ENCODE measurements at regions not wholly inside any gene's neighbourhood (a gene's known extent, or its start where the extent isn't known, plus 50 kb on each side); places are given as distances from the start of the nearest gene placed in this dataset.
A peak's percentile ranks its signal among the peaks of the same experiment; 100 is the strongest.

DNA sequence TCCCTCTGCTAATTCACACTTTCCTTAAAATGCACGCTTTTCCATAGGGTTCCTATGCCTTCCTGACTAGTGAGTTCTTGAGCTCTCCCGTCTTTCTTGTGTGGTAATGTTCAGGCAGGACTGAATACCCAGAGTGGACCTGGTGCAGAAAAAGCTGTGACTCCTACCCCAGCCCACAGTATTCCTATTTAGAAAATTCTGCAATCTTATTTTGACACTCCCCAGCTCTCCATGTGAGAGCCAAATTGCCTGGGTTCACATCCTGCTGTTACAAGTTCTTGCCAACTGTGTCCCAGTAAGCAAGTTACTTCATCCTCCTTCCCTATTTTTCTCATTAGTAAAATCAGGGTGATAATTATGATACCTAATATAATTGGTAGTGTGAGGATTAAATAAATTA, 290.8 kb upstream of the SLCO3A1 start:
- no peak for DNase-seq

DNA sequence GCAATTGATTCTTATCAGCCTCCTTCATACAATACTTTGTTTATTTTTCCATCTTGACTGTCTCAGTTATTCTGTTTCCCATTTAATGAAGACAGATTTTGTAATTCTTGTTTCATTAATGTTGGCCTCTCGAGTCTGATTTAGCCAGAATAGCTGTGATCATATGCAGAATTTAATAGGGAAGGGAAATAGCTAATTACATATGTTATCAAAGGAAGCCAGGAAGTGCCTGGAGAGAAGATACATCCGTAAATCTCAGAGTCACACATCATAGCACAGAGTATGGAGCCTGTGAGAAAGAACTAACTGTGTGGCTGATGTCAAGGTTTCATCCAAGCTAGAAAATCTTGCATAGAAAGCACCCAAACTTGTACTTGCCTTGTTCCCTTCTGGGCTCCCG, 288.9 kb upstream of the SLCO3A1 start:
- DNase-seq = no peak

DNA sequence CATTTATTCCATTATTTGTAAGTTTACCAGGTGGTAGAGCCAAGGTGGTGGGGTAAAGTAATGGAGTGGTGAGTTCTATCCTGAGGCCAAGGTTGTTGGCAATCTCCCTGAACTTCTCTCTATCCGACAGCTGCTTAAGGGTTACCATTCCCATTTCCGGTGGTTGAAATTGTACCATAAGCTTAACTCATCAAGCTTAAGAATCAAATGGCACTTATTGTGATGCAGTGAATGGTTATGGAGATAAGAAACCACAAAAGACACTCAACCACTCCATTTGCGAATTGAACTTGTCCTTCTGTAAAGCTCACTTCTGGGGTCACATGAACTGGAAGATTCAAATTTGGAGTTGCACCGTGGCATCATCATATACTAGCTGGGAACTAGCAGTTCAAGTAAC, 287.4 kb upstream of the SLCO3A1 start:
- DNase-seq = no peak

DNA sequence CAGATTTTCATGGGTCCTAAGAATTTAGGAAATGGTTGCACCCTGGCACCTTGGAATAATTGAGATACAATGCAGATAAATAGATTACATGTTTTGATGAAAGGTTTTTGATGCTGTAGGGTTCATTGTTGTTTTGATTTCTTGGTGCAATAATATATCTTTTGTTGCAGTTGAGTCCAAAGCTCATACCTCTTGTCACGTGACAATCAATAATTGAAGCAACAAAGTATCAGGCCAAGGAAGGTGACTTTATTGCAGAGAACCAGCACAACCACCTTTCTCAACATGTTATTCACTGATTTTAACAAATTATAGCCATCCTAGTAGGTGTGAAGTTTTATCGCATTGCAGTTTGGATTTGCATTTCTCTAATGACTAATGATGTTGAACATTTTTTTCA, 285.5 kb upstream of the SLCO3A1 start:
- no peak for DNase-seq

DNA sequence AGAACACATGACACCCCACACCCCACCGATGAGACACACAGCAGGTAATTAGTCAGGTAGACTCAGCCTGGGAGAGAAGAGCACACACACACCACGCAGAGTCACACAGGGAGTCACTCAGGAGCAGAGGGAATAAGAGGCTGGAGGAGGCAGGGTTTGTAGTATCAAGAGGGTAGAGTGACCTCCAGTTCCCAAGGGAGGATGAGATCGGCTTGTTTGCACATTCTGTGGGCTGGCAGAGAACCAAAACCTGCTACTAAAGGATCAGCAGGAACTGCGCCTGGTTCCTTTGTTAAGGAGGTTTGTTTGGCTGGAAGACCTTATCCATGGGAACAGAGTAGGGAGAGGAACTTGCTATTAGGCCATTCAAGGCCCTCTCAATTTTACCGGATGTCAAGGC, 281.4 kb upstream of the SLCO3A1 start:
- no peak for DNase-seq

DNA sequence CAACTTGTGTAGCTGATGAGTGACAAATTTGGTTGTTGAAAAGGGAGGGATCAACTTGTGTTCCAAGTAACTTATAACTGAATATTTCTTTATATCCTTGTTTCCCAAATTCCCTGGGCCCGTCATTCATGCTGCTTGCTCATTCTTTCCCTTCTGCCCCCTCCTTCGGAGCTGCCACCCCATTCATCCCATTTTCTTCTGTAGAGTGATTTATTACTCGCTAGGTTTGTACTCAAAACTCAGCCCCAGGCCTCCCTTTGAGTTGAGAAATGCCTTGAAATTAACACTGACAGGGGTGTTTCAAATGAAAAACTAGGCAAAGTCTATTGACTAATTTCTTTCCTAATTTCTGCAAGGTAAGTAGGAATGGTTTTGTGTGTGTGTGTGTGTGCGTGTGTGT, 277.4 kb upstream of the SLCO3A1 start:
- no peak for DNase-seq

DNA sequence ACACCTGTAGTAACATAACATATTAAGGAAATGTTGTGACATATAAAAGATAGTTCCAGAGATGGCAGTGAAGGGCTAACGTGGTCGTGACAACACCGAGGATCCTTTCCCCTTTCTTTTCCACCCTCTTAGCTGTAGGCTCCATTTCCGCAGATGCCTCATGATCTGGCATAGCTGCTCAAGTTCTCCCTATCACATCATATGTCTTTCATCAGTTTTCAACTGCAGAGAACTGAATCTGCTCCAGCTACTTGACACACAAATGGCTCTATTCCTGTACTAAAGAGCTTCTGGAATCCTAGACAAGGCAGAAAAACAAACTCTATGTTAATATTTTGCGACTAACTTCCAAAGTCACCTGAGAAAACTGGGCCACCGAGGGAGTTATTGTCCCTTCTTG, 275.0 kb upstream of the SLCO3A1 start:
- no peak for DNase-seq

DNA sequence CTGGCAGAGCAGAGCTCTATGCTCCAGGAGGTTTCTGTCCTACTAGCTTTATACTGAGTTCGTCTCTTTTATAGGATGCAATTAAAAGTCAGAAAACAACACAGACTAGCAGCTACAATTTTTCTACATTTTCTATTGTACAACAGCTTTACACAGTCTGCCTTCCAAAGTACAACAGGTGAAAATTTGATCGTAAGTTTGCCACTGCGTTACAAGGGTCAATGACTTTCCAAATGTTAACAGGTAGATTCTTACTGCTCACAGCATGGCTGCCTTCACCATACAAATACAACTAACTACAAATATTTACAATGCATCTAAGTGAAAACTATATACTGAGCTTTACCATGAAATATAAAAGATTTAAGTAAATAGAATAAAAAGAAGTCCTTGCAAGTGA, 268.6 kb upstream of the SLCO3A1 start:
- no peak for DNase-seq

DNA sequence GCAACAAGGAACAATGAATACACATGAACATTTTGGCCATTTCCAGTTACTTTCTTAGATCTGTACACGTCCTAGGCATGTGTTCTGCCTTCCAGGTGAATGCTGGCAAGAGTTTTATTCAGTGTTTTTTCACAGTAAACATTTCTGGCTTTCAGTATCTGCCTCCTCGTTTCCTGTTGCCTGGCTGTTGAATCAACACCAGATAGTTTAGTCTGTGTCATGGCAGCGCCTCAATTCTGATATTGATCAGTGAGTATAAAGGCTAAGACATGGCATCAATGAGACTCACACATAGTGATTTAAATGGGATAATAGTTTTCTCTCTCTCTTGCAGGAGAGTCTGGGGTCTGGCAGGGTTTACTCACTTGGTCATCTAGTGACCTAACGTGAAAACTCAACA, 266.9 kb upstream of the SLCO3A1 start:
- no peak for DNase-seq

DNA sequence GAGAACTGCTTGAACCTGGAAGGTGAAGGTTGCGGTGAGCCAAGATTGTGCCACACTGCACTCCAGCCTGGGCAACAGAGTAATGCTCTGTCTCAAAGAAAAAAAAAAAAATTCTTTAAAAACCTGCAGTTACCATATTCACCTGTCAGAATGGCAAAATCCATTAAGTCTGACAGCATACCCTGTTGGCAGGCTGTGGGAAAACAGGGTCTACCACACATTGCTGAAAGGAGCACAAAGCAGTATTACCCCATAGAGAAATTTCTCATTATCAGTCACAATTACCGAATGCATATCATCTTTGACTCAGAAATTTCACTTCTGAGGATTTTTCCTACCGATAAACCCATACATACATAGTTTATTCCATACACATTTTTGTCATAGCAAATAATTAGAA, 264.1 kb upstream of the SLCO3A1 start:
- peak; percentile 5 for DNase-seq

DNA sequence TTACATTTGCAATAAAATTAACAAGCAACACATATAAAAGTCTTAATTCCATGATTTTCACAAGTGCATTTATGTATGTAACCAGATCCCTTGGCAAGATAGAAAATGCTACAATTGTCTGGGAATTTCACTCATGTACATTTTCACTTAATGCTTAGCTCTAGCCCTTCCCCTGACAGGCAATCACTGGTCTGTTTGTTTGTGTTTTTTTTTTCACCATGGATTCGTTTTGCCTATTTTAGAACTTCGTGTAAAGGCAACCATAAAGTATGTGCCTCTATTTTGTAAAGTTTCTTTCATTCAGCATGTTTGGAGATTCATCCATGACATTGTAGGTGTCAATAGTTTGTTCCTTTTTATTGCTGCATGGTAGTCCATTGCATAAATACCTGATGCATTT, 260.9 kb upstream of the SLCO3A1 start:
- no peak for DNase-seq

DNA sequence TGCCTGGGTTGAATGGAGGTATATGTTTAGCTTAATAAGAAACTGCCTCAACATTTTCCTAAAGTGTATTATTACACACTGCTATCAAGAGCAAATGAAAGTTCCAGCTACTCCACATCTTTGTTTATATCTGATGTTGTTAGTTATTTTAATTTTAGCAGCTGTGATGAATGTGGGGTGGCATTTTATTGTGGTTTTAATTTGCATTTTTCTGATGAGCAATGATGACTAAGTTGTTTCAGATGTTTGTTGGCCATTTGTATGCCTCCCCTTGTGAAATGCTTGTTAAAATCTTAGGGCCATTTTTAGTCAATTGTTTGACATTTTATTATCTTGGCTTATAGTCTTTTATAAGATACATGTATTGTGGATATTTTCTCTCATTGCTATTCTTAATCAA, 260.4 kb upstream of the SLCO3A1 start:
- DNase-seq = no peak

DNA sequence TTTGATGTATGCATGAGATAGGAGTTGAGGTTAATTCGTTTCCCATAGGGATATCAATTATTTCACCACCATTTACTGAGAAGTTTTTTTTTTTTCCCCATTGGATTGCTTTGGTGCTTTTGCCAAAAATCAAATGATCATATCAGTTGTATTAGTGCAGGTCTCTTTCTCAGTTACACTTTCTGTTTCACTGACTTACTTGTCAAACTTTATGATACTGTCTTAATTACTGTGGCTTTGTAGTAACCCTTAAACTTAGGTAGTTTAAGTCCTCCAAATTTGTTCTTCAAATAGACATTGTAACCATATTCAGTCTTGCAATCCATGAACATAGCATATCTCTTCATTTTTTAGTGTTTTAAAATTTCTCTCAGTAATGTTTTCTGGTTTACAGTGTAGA, 259.9 kb upstream of the SLCO3A1 start:
- no peak for DNase-seq

DNA sequence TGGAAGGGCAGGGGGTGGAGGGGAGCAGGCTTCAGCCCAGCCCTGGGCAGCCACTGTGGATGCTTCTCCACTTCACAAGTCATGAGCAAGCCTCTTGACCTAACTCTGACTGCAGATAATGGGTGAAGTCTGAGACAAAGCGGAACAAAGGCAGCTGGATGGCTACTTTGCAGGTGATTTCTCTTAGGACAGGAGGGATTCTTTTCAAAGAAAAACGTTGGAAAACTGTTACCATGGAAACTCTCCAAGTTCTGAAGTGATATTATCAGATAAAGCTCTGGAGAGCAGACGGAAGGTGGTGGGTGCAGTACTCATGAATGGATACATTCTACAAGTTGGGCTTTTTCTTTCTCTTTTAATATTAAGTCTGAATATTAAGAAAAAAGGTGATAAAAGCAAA, 254.2 kb upstream of the SLCO3A1 start:
- no peak for DNase-seq

DNA sequence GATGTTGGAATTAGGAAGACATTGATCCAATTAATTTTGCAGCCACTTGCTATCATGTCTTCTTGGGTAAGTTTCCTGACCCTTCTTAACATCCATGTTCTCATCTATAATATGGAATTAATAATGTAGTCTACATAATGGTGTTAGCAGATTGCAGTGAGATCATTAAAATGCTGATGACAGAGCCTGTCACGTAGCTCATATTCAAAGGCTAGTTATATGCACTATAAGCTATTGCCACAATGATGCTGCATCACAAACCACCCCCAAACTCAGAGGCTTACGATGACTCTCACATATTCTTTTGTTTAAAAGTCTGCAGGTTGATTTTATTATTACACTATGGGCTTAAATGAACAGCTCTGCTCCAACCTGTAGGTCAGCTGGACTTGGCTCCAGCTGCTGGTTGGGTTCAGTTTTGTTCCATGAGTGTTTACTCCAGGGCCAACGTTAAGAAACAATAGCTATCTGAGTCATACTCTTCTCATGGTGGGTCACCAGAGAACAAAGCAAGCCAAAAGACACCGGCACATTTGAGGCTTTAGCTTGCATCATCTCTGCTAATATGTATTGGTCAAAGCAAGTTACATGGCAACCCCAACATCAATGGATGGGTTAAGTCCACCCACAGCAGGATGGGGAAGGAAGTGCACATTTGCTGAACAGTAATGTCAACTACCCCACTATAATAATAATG, 250.0 kb upstream of the SLCO3A1 start:
- no peak for DNase-seq

DNA sequence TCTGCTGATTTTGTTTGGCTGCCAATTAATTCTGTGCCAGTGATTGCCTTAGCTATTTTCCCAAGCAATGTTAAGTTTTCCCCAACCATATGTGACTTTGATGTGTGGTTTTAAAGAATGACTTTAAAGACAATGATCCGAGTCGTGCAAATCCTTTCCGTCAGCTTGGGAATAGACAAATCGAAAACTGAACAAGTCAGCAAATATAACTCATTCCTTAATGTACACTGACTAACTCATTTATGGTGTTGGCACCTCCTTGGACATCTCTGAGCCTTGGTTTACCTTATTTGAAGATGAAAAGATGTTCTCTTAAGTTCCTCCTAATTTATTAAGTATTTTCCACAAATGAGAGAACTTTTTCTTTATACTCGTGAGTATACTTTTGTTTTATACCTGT, 249.4 kb upstream of the SLCO3A1 start:
- no peak for DNase-seq

DNA sequence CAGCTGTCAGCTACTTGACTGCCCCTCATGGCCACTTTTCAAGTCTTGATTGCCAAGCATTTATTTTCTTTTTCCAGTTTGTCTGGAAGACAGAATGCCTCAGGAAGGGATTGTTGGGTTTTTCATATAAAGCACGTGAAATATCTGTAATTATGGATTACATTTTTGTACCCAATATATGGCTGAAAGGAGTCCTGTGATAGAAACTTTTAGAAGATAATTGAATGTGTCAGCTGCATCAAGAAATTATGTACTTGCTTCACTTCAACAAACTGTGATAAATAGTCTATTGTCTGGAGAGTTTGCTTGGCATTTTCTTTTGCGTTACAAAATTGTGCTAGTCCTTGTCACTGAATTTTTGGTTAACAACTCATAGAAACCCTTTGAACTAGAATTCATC, 247.9 kb upstream of the SLCO3A1 start:
- no peak for DNase-seq

DNA sequence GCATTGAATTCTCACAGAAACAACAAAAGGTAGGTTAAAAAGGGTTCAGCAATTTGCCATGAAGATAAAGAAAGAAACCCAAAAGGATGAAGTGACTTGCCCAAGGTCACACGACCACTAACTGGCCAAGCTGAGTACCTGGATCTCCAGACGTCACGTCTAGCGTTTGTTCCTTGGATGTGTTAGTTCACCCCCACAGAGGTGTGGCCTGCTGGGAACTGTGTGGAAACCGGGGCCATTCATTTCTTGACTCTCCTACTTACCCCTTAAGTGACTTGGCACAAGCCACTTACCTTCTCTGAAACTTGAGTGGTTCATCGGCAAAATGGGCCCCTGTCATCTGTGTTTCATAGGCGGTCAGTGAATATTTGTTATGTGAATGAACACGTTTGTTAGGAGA, 244.3 kb upstream of the SLCO3A1 start:
- DNase-seq = no peak

DNA sequence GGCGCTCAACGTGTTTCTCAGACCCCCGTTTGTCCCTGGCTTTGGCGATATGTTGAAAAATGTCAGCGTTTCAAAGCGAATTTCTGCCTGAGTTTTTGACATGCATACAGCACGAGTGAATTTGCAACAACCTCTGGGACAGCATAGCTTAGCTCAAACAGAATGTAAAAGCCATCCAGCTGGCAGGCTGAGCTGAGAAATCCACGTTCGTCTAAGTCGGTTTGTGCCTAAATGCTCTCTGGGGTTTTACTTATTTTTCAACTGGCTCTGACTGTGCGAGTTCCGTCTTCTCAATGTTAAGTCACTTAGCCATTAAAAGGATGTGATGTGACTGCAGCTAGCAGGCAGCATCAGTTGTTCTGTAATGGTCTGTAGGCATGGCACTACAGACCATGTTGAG, 243.5 kb upstream of the SLCO3A1 start:
- no peak for DNase-seq

DNA sequence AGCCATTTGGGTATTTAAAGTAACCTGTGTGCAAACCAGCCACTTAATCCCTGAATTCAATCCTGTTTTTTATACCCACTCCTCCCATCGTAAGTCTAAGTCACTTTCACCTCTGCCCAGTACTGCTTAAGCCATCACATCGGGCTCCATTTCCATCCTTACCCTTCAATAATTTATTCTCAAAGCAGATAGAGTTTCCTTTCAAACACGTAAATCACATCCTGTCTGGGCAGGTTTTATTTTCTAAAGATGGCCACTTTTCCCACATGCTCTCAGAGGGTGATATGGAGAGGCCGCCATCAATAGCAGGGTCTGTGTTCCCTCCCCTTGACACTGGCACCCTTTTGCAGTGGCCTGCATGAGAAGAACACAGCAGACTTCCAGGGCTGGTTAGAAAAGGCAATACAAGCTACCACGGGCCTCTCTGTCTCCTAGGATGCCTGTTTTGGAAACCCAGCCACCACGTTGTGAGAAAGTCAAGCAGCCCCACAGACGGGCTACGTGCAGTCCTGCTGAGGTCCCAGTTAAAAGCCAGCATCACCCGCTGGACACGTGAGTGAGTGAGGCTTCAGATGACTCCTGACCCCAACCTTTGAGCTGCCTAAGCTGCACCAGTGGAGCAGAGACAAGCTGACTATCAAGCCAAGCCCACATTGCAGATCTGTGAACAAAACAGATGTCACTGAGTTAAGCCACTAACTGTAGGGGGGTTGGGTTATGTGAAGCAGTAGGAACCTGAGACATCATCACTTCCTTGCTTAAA, 241.8 kb upstream of the SLCO3A1 start:
- DNase-seq = no peak

DNA sequence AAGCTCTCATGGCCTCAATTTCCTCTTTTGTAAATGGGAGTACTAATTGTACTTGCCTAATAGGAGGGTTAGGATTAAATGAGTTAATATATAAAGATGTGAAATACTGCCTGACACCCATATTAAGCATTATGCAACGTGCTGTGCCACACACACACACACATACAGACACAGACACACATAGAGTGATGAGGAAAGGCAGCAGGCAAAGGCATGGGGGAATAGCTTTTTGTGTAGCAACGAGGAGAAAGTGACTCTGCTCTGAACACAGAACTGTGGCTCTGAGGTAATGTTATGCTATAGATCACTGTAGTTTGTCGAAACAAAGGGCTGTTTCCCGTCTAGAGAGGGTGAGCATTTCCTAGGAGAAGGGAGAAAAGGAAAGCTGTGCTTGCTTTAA, 233.3 kb upstream of the SLCO3A1 start:
- no peak for DNase-seq

DNA sequence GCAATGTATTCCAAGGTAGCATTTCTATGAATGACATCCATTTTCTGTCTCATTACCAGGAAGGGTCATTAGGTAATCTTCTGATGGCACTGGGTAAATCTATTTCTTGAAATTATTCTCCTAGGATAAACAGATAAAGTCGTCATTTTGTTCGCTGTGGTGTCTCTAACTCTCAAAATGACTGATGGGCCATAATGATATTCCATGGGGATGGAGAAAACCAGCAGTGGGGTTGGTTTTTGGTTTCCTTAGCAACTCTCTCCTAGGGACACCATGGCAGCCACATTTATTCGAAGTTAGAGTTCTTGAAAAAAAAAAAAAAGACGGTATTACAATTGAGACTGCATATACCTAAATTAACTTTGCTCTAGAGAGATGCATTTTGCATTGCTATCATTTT, 231.3 kb upstream of the SLCO3A1 start:
- no peak for DNase-seq

DNA sequence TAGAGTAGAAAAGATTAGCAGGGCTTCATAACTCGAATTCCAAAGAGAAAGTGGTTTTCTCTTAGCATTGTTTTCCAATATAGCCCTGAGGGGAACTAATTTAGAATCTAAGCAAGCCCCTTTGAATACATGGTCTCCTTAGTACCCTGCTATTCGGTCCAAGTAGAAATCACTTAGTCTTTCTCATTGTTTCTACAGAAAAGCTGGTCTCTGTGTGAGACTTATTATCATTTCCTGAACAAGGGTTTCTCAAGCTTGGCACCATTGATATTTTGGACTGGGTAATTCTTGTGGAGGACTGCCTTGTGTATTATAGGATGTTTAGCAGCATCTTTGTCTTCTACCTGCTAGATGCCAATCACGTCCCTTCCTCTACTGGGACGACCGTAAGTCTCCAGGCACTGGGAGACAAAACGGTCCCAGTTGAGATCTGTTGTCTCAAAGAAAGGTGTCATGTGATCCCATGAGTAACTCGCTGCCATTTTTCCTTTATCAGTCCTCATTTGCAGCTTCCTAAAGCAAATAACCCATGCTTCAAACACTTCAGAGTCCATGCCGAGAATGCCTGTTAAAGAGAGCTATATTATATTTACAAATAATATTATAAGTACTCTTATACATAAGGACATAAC, 230.7 kb upstream of the SLCO3A1 start:
- no peak for DNase-seq

DNA sequence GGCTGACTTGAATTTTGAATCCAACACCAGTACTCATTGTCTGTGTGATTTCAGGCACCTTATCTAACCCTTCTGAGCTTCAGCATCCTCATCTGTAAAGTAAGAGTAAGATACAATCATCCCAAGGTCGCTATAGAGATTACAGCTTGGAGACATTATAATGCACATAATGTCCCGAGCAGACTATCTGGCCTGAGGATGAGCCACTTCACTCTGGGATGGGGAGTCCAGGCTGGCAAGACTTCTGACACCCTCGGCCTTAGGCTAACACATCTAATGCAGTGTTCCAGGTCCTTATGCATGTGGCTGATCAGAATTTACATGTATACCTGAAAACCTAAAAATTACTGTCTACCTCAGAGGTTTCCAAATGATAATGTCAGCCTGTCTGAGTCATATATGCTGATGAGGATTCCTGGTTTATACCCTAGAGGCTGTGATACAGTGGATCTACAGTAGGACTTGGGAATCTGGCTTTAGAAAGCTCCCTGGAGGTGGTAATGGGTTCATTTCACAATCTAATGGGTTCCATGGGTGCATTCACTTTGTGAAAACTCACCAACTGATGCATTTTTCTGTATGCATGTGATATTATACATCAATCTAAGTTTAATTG, 229.0 kb upstream of the SLCO3A1 start:
- no peak for DNase-seq
